Uterus (tissue), 3 donors: ENCODE measurements at regions not wholly inside any gene's neighbourhood (a gene's known extent, or its start where the extent isn't known, plus 50 kb on each side); places are given as distances from the start of the nearest gene placed in this dataset.

ENCODE experiments used
- DNase-seq, 2 donors: peaks; one replicate each; pipeline ENCODE4 v3.0.0-alpha.2; 2019 to 2020
- H3K27ac ChIP-seq, 2 donors: fragments of 200-600 bp; sonication (generic); 1 replicate in 1 of 2; 2 replicates in 1 of 2; pipeline ENCODE4 v1.5.1; 2016 to 2018
- H3K27me3 ChIP-seq, 2 donors: fragments of 200-600 bp; sonication (generic); one replicate each; pipeline ENCODE4 v1.5.1; 2018 to 2019; ENCODE audit warnings: control low read depth in 1 of 2
- H3K36me3 ChIP-seq, 2 donors: fragments of 200-600 bp; sonication (generic); one replicate each; pipeline ENCODE4 v1.5.1; 2019; ENCODE audit warnings: control low read depth in 1 of 2
- H3K4me1 ChIP-seq, 2 donors: fragments of 200-600 bp; sonication (generic); one replicate each; pipeline ENCODE4 v1.5.1; 2018 to 2019; ENCODE audit warnings: control low read depth in 1 of 2
- H3K4me3 ChIP-seq, 2 donors: fragments of 200-600 bp; sonication (generic); 1 replicate in 1 of 2; 2 replicates in 1 of 2; pipeline ENCODE4 v1.5.1; 2018 to 2019; ENCODE audit warnings: mild to moderate bottlenecking in 1 of 2
- H3K9me3 ChIP-seq, 2 donors: fragments of 200-600 bp; sonication (generic); one replicate each; pipeline ENCODE4 v1.5.1; 2019; ENCODE audit warnings: control low read depth in 1 of 2
- CTCF ChIP-seq, 4 experiments: fragments of 200-600 bp in 2 of 4; fragments of 450-650 bp in 2 of 4; sonication (generic) in 2 of 4; IDR thresholded peaks; one replicate each; pipeline ENCODE4 v1.5.1; 2016 to 2019; ENCODE audit warnings: antibody characterized with exemption in 4 of 4, mild to moderate bottlenecking in 2 of 4, moderate library complexity in 1 of 4
- POLR2A ChIP-seq, 2 donors: fragments of 450-650 bp; IDR thresholded peaks; one replicate each; pipeline ENCODE4 v1.6.1; 2016; ENCODE audit warnings: antibody characterized with exemption in 2 of 2, mild to moderate bottlenecking in 1 of 2, moderate library complexity in 1 of 2
- intact Hi-C: fragments of 100-400 bp; cut with DNase I; formaldehyde crosslinking; loops from one replicate; pipeline ENCODE4 v1.15.1; 2023; ENCODE audit warnings: low total_unique reads
- donor health status: DM: yes; HTN: yes; CAD: no.

GRCh38 chr5:107126341-107126740, 544.4 kb downstream of the EFNA5 start:
- Histone ChIP-seq H3K4me3 (no peak overlapping the region), H3K36me3 (no peaks in the 10 kb centered on the region), H3K9me3 (no peaks in the 10 kb centered on the region), H3K27ac (no peak overlapping the region), H3K4me1 (no peaks in the 10 kb centered on the region), H3K27me3 (no peaks in the 10 kb centered on the region)
- TF ChIP-seq POLR2A (IDR thresholded peaks at IDR 0.05) = no peak
- no peak for TF ChIP-seq CTCF (IDR thresholded peaks at IDR 0.05)
- no peak for DNase-seq
- intact Hi-C loops = no loop called here

- DNase-seq = no peak
- H3K4me3 ChIP-seq = no peak overlapping the region
- H3K36me3 ChIP-seq = no peaks in the 10 kb centered on the region
- H3K9me3 ChIP-seq = no peaks in the 10 kb centered on the region
- no peak overlapping the region for H3K27ac ChIP-seq
- no peaks in the 10 kb centered on the region for H3K27me3 ChIP-seq
- H3K4me1 ChIP-seq = no peaks in the 10 kb centered on the region
- intact Hi-C loops = no loop called here
- TF ChIP-seq POLR2A (IDR thresholded peaks at IDR 0.05) (no peak), CTCF (IDR thresholded peaks at IDR 0.05) (no peak)
Observed at GRCh38 chr5:107124376-107124775, 546.4 kb downstream of the EFNA5 start.

- Histone ChIP-seq H3K27me3 (no peaks in the 10 kb centered on the region), H3K4me3 (no peak overlapping the region), H3K4me1 (no peaks in the 10 kb centered on the region), H3K27ac (no peak overlapping the region), H3K9me3 (no peaks in the 10 kb centered on the region), H3K36me3 (no peaks in the 10 kb centered on the region)
- TF ChIP-seq POLR2A (IDR thresholded peaks at IDR 0.05) (no peak), CTCF (IDR thresholded peaks at IDR 0.05) (no peak)
- no peak for DNase-seq
- intact Hi-C loops = no loop called here
Observed at GRCh38 chr5:107123014-107123413, 547.7 kb downstream of the EFNA5 start.

GRCh38 chr5:107121793-107122519, 548.8 kb downstream of the EFNA5 start:
- TF ChIP-seq CTCF (IDR thresholded peaks at IDR 0.05) = no peak
- TF ChIP-seq POLR2A (IDR thresholded peaks at IDR 0.05) = no peak

GRCh38 chr5:107119656-107120055, 551.1 kb downstream of the EFNA5 start:
- intact Hi-C loops = no loop called here
- H3K27me3 ChIP-seq = no peaks in the 10 kb centered on the region
- no peak overlapping the region for H3K27ac ChIP-seq
- H3K36me3 ChIP-seq = no peaks in the 10 kb centered on the region
- DNase-seq = no peak
- no peaks in the 10 kb centered on the region for H3K4me1 ChIP-seq
- H3K9me3 ChIP-seq = no peaks in the 10 kb centered on the region
- H3K4me3 ChIP-seq = no peak overlapping the region
- no peak for TF ChIP-seq POLR2A (IDR thresholded peaks at IDR 0.05)
- no peak for TF ChIP-seq CTCF (IDR thresholded peaks at IDR 0.05)

More at GRCh38 chr5:107121793-107122519, 548.8 kb downstream of the EFNA5 start:
- Histone ChIP-seq H3K4me1 (no peaks in the 10 kb centered on the region), H3K9me3 (no peaks in the 10 kb centered on the region), H3K4me3 (no peak overlapping the region), H3K27ac (no peak overlapping the region), H3K36me3 (no peaks in the 10 kb centered on the region), H3K27me3 (no peaks in the 10 kb centered on the region)
- intact Hi-C loops = no loop called here
- no peak for DNase-seq
